GM23248 (cell line): ENCODE measurements at regions not wholly inside any gene's neighbourhood (a gene's known extent, or its start where the extent isn't known, plus 50 kb on each side); places are given as distances from the start of the nearest gene placed in this dataset.

Experiments used
- EZH2 ChIP-seq: fragments of 200-600 bp; sonication (generic); IDR thresholded peaks from 2 replicates; pipeline ENCODE4 v1.6.1; 2018; ENCODE audit warnings: antibody characterized with exemption, mild to moderate bottlenecking; ENCODE audit not compliant: insufficient read depth, poor library complexity, severe bottlenecking
- EZH2phosphoT487 ChIP-seq: fragments of 200-600 bp; sonication (generic); IDR thresholded peaks from 2 replicates; pipeline ENCODE4 v1.6.1; 2018; ENCODE audit warnings: antibody characterized with exemption, moderate library complexity, mild to moderate bottlenecking, low read depth; ENCODE audit not compliant: insufficient read depth

GRCh38 chr9:126154869-126155268 lies 171.8 kb upstream of the MVB12B start:
- TF ChIP-seq EZH2phosphoT487 (no peak), EZH2 (no peak)
